GM19351 (cell line): ENCODE measurements at regions not wholly inside any gene's neighbourhood (a gene's known extent, or its start where the extent isn't known, plus 50 kb on each side); places are given as distances from the start of the nearest gene placed in this dataset.

Source experiments
- ATAC-seq: cut with Tn5 transposase; IDR thresholded peaks from one replicate; pipeline ENCODE4 v1.9.1; 2021; ENCODE audit warnings: mild to moderate bottlenecking, moderate library complexity; ENCODE audit not compliant: unreplicated experiment

GRCh38 chr17:15177343-15177742 is 87.8 kb downstream of the PMP22 start:
- no peak for ATAC-seq

- no peak for ATAC-seq
Measured at GRCh38 chr17:15175356-15175755, 89.8 kb downstream of the PMP22 start.

GRCh38 chr17:15171167-15172047 is 93.7 kb downstream of the PMP22 start:
- ATAC-seq, result peak; percentile 75

- ATAC-seq, result no peak
Measured at GRCh38 chr17:15169676-15170075, 95.5 kb downstream of the PMP22 start.

- ATAC-seq, result no peak
Measured at GRCh38 chr17:15168379-15168778, 96.7 kb downstream of the PMP22 start.

- no peak for ATAC-seq
Measured at GRCh38 chr17:15161395-15161794, 103.7 kb downstream of the PMP22 start.

- ATAC-seq, result no peak
Measured at GRCh38 chr17:15157051-15157450, 108.1 kb downstream of the PMP22 start.

GRCh38 chr17:15154618-15155017 is 110.5 kb downstream of the PMP22 start:
- ATAC-seq, result no peak

- no peak for ATAC-seq
Measured at GRCh38 chr17:15145621-15146020, 119.5 kb downstream of the PMP22 start.

- ATAC-seq, result no peak
Measured at GRCh38 chr17:15143524-15143923, 121.6 kb downstream of the PMP22 start.

GRCh38 chr17:15134363-15134762 is 130.8 kb downstream of the PMP22 start:
- no peak for ATAC-seq

GRCh38 chr17:15133826-15134225 is 131.3 kb downstream of the PMP22 start:
- ATAC-seq, result no peak

- no peak for ATAC-seq
Measured at GRCh38 chr17:15133143-15133542, 132.0 kb downstream of the PMP22 start.

GRCh38 chr17:15130426-15130825 is 134.7 kb downstream of the PMP22 start:
- ATAC-seq, result no peak

- no peak for ATAC-seq
Measured at GRCh38 chr17:15129986-15130385, 135.1 kb downstream of the PMP22 start.

GRCh38 chr17:15124746-15125145 is 140.4 kb downstream of the PMP22 start:
- no peak for ATAC-seq

GRCh38 chr17:15124264-15124595 is 140.9 kb downstream of the PMP22 start:
- ATAC-seq, result no peak

- no peak for ATAC-seq
Measured at GRCh38 chr17:15123593-15124263, 141.4 kb downstream of the PMP22 start.

GRCh38 chr17:15122857-15123256 is 142.3 kb downstream of the PMP22 start:
- no peak for ATAC-seq

GRCh38 chr17:15121426-15121825 is 143.7 kb downstream of the PMP22 start:
- ATAC-seq, result no peak

- no peak for ATAC-seq
Measured at GRCh38 chr17:15119968-15120367, 145.2 kb downstream of the PMP22 start.

- no peak for ATAC-seq
Measured at GRCh38 chr17:15117239-15117638, 147.9 kb downstream of the PMP22 start.
